Activated naive CD4-positive, alpha-beta T cell treated with anti-CD3 and anti-CD28 coated beads, Interleukin-2, amount 10 ng/mL, durations not matched to agents 7 days and 5 days (primary cell): ENCODE measurements at regions not wholly inside any gene's neighbourhood (a gene's known extent, or its start where the extent isn't known, plus 50 kb on each side); places are given as distances from the start of the nearest gene placed in this dataset.
A peak's percentile ranks its signal among the peaks of the same experiment; 100 is the strongest.

Experiments used
- CTCF ChIA-PET: fragments of 350-600 bp; sonication (Branson Sonifier 250); formaldehyde crosslinking; loops from one replicate; lab custom pipeline; 2021; ENCODE audit warnings: antibody characterized with exemption; lab: Charles Lee
- DNase-seq: peaks from one replicate; pipeline ENCODE4 v3.0.0-alpha.2; 2020
- H3K27ac Mint-ChIP-seq: one replicate; pipeline ENCODE4 v1.8.0; 2021; ENCODE audit warnings: mild to moderate bottlenecking, moderate library complexity, mixed read lengths
- H3K27me3 Mint-ChIP-seq: one replicate; pipeline ENCODE4 v1.8.0; 2021; ENCODE audit warnings: mild to moderate bottlenecking, mixed read lengths
- H3K36me3 Mint-ChIP-seq: one replicate; pipeline ENCODE4 v1.8.0; 2021; ENCODE audit warnings: mixed read lengths
- H3K4me1 Mint-ChIP-seq: one replicate; pipeline ENCODE4 v1.8.0; 2021; ENCODE audit warnings: mixed read lengths
- H3K4me3 Mint-ChIP-seq: one replicate; pipeline ENCODE4 v1.8.0; 2021; ENCODE audit warnings: mild to moderate bottlenecking, moderate library complexity, mixed read lengths
- H3K9me3 Mint-ChIP-seq: one replicate; pipeline ENCODE4 v1.8.0; 2021; ENCODE audit warnings: mixed read lengths

- H3K4me1 Mint-ChIP-seq = no peaks in the 10 kb centered on the region
Measured at GRCh38 chr5:56337715-56338319, 104.7 kb upstream of the ANKRD55 start.

GRCh38 chr5:56335212-56335611, 102.1 kb upstream of the ANKRD55 start:
- no peak for DNase-seq
- no peak overlapping the region for H3K4me3 Mint-ChIP-seq
- CTCF ChIA-PET = no interaction called here
- H3K36me3 Mint-ChIP-seq = peaks cover 19% of the 10 kb centered on the region
- H3K4me1 Mint-ChIP-seq = peaks cover 12% of the 10 kb centered on the region
- H3K27me3 Mint-ChIP-seq = peaks cover 8% of the 10 kb centered on the region
- H3K27ac Mint-ChIP-seq = no peak overlapping the region
- H3K9me3 Mint-ChIP-seq = peaks cover 35% of the 10 kb centered on the region

More at GRCh38 chr5:56337715-56338319, 104.7 kb upstream of the ANKRD55 start:
- peaks cover 33% of the 10 kb centered on the region for H3K9me3 Mint-ChIP-seq
- CTCF ChIA-PET = interaction anchor here (1.4 kb wide), 1 partner anchor 11 kb away, joined by 3 read pairs; no protein-coding TSS in a partner anchor
- H3K27ac Mint-ChIP-seq = no peak overlapping the region
- H3K4me3 Mint-ChIP-seq = no peak overlapping the region
- H3K36me3 Mint-ChIP-seq = peaks cover 16% of the 10 kb centered on the region
- DNase-seq = no peak
- peaks cover 8% of the 10 kb centered on the region for H3K27me3 Mint-ChIP-seq

GRCh38 chr5:56330806-56331205, 97.7 kb upstream of the ANKRD55 start:
- peaks cover 21% of the 10 kb centered on the region for H3K36me3 Mint-ChIP-seq

GRCh38 chr5:56330167-56330566, 97.0 kb upstream of the ANKRD55 start:
- H3K4me1 Mint-ChIP-seq = peaks cover 62% of the 10 kb centered on the region
- peaks cover 17% of the 10 kb centered on the region for H3K36me3 Mint-ChIP-seq
- CTCF ChIA-PET = interaction anchor here (0.6 to 4.5 kb wide), 5 partner anchors 19 to 586 kb away, joined by 3 to 25 read pairs (median 3); no protein-coding TSS in a partner anchor
- no peaks in the 10 kb centered on the region for H3K27me3 Mint-ChIP-seq
- peaks cover 16% of the 10 kb centered on the region for H3K9me3 Mint-ChIP-seq
- no peak for DNase-seq
- no peak overlapping the region for H3K4me3 Mint-ChIP-seq
- peak overlapping the region; percentile 93 for H3K27ac Mint-ChIP-seq

More at GRCh38 chr5:56330806-56331205, 97.7 kb upstream of the ANKRD55 start:
- Mint-ChIP-seq H3K4me1 (peaks cover 56% of the 10 kb centered on the region), H3K27ac (peak overlapping the region; percentile 93), H3K4me3 (no peak overlapping the region), H3K9me3 (peaks cover 22% of the 10 kb centered on the region), H3K27me3 (no peaks in the 10 kb centered on the region)
- CTCF ChIA-PET = interaction anchor here (1.0 to 4.5 kb wide), 3 partner anchors 18 to 150 kb away, joined by 3 to 25 read pairs (median 3); no protein-coding TSS in a partner anchor
- no peak for DNase-seq

GRCh38 chr5:56329652-56330051, 96.5 kb upstream of the ANKRD55 start:
- Mint-ChIP-seq H3K4me3 (peak overlapping the region; percentile 11), H3K9me3 (peaks cover 14% of the 10 kb centered on the region), H3K27ac (peak overlapping the region; percentile 93), H3K4me1 (peaks cover 65% of the 10 kb centered on the region), H3K27me3 (no peaks in the 10 kb centered on the region), H3K36me3 (peaks cover 15% of the 10 kb centered on the region)
- CTCF ChIA-PET = interaction anchor here (0.6 to 4.5 kb wide), 6 partner anchors 19 to 586 kb away, joined by 3 to 25 read pairs (median 3); no protein-coding TSS in a partner anchor
- no peak for DNase-seq

GRCh38 chr5:56328753-56329560, 95.8 kb upstream of the ANKRD55 start:
- Mint-ChIP-seq H3K4me3 (peak overlapping the region; percentile 16), H3K36me3 (peaks cover 10% of the 10 kb centered on the region), H3K27me3 (no peaks in the 10 kb centered on the region), H3K27ac (peak overlapping the region; percentile 93), H3K9me3 (peaks cover 9% of the 10 kb centered on the region), H3K4me1 (peaks cover 65% of the 10 kb centered on the region)
- CTCF ChIA-PET = interaction anchor here (0.7 to 4.5 kb wide), 6 partner anchors 58 to 509 kb away, joined by 3 to 25 read pairs (median 5); no protein-coding TSS in a partner anchor
- peak; percentile 72 for DNase-seq

GRCh38 chr5:56327809-56328208, 94.7 kb upstream of the ANKRD55 start:
- Mint-ChIP-seq H3K4me1 (peaks cover 70% of the 10 kb centered on the region), H3K4me3 (peak overlapping the region; percentile 38), H3K27me3 (no peaks in the 10 kb centered on the region), H3K9me3 (peaks cover 4% of the 10 kb centered on the region), H3K36me3 (peaks cover 7% of the 10 kb centered on the region), H3K27ac (peak overlapping the region; percentile 93)
- DNase-seq = peak; percentile 82
- CTCF ChIA-PET = interaction anchor here (1.4 to 4.5 kb wide), 4 partner anchors 57 to 510 kb away, joined by 3 to 25 read pairs (median 10); no protein-coding TSS in a partner anchor

GRCh38 chr5:56326770-56327169, 93.6 kb upstream of the ANKRD55 start:
- CTCF ChIA-PET = interaction anchor here (0.6 to 4.8 kb wide), 5 partner anchors 9 to 906 kb away, joined by 3 to 25 read pairs (median 13); no protein-coding TSS in a partner anchor
- Mint-ChIP-seq H3K27ac (peak overlapping the region; percentile 74), H3K36me3 (peaks cover 3% of the 10 kb centered on the region)

GRCh38 chr5:56326116-56326515, 93.0 kb upstream of the ANKRD55 start:
- H3K27me3 Mint-ChIP-seq = no peaks in the 10 kb centered on the region
- peaks cover 3% of the 10 kb centered on the region for H3K36me3 Mint-ChIP-seq
- peaks cover 72% of the 10 kb centered on the region for H3K4me1 Mint-ChIP-seq
- H3K9me3 Mint-ChIP-seq = peaks cover 2% of the 10 kb centered on the region
- DNase-seq = peak; percentile 39
- CTCF ChIA-PET = interaction anchor here (0.6 to 4.8 kb wide), 3 partner anchors 54 to 905 kb away, joined by 3 to 21 read pairs (median 13); no protein-coding TSS in a partner anchor
- H3K4me3 Mint-ChIP-seq = no peak overlapping the region
- no peak overlapping the region for H3K27ac Mint-ChIP-seq

More at GRCh38 chr5:56326770-56327169, 93.6 kb upstream of the ANKRD55 start:
- no peak for DNase-seq
- Mint-ChIP-seq H3K4me1 (peaks cover 73% of the 10 kb centered on the region), H3K27me3 (no peaks in the 10 kb centered on the region), H3K9me3 (peaks cover 2% of the 10 kb centered on the region), H3K4me3 (peak overlapping the region; percentile 27)

- Mint-ChIP-seq H3K4me1 (peaks cover 61% of the 10 kb centered on the region), H3K9me3 (peaks cover 2% of the 10 kb centered on the region), H3K27me3 (no peaks in the 10 kb centered on the region)
Measured at GRCh38 chr5:56325039-56325438, 91.9 kb upstream of the ANKRD55 start.

GRCh38 chr5:56323505-56323904, 90.4 kb upstream of the ANKRD55 start:
- H3K4me1 Mint-ChIP-seq = peaks cover 46% of the 10 kb centered on the region
- no peak overlapping the region for H3K4me3 Mint-ChIP-seq
- DNase-seq = no peak
- peaks cover 2% of the 10 kb centered on the region for H3K9me3 Mint-ChIP-seq
- H3K36me3 Mint-ChIP-seq = peaks cover 3% of the 10 kb centered on the region
- peaks cover 5% of the 10 kb centered on the region for H3K27me3 Mint-ChIP-seq
- CTCF ChIA-PET = interaction anchor here (0.7 to 4.8 kb wide), 4 partner anchors 46 to 59 kb away, joined by 3 to 21 read pairs (median 4); no protein-coding TSS in a partner anchor
- no peak overlapping the region for H3K27ac Mint-ChIP-seq

More at GRCh38 chr5:56325039-56325438, 91.9 kb upstream of the ANKRD55 start:
- Mint-ChIP-seq H3K4me3 (no peak overlapping the region), H3K36me3 (peaks cover 3% of the 10 kb centered on the region), H3K27ac (no peak overlapping the region)
- CTCF ChIA-PET = interaction anchor here (0.5 to 4.8 kb wide), 2 partner anchors 53 to 339 kb away, joined by 3 to 21 read pairs; no protein-coding TSS in a partner anchor
- DNase-seq = no peak

GRCh38 chr5:56322592-56322991, 89.5 kb upstream of the ANKRD55 start:
- DNase-seq = no peak
- Mint-ChIP-seq H3K4me3 (no peak overlapping the region), H3K4me1 (peaks cover 40% of the 10 kb centered on the region), H3K27ac (no peak overlapping the region), H3K9me3 (peaks cover 2% of the 10 kb centered on the region), H3K27me3 (peaks cover 5% of the 10 kb centered on the region), H3K36me3 (peaks cover 3% of the 10 kb centered on the region)
- CTCF ChIA-PET = interaction anchor here (4.8 kb wide), 1 partner anchor 51 kb away, joined by 21 read pairs; no protein-coding TSS in a partner anchor

GRCh38 chr5:56321236-56321881, 88.2 kb upstream of the ANKRD55 start:
- CTCF ChIA-PET = no interaction called here
- DNase-seq = no peak
- Mint-ChIP-seq H3K27me3 (peaks cover 5% of the 10 kb centered on the region), H3K4me1 (peaks cover 35% of the 10 kb centered on the region), H3K36me3 (peaks cover 3% of the 10 kb centered on the region), H3K27ac (no peak overlapping the region), H3K4me3 (no peak overlapping the region), H3K9me3 (no peaks in the 10 kb centered on the region)
